Mesothelial cell of epicardium (in vitro differentiated cells): ENCODE measurements at regions not wholly inside any gene's neighbourhood (a gene's known extent, or its start where the extent isn't known, plus 50 kb on each side); places are given as distances from the start of the nearest gene placed in this dataset.

Experiments
- DNase-seq, 2 experiments: peaks; one replicate each; pipeline ENCODE4 v3.0.0; 2021; ENCODE audit warnings: low spot score in 2 of 2; ENCODE audit not compliant: unreplicated experiment in 2 of 2
- H3K27ac Mint-ChIP-seq: 2 replicates; pipeline ENCODE4 v1.8.0; 2021; ENCODE audit warnings: mixed read lengths
- H3K27me3 Mint-ChIP-seq: 2 replicates; pipeline ENCODE4 v1.8.0; 2021; ENCODE audit warnings: low read depth, mixed read lengths
- H3K36me3 Mint-ChIP-seq: 2 replicates; pipeline ENCODE4 v1.8.0; 2021; ENCODE audit warnings: mixed read lengths
- H3K4me1 Mint-ChIP-seq: 2 replicates; pipeline ENCODE4 v1.8.0; 2021; ENCODE audit warnings: mixed read lengths
- H3K4me3 Mint-ChIP-seq: 2 replicates; pipeline ENCODE4 v1.8.0; 2021; ENCODE audit warnings: mild to moderate bottlenecking, moderate library complexity, mixed read lengths
- H3K9me3 Mint-ChIP-seq: 2 replicates; pipeline ENCODE4 v1.8.0; 2021; ENCODE audit warnings: mixed read lengths
- TF ChIP-seq, protein P1 (sequence below): fragments of 200-600 bp; sonication (generic); IDR thresholded peaks from one replicate; pipeline ENCODE4 v1.5.0; 2021; ENCODE audit warnings: antibody characterized with exemption; ENCODE audit not compliant: unreplicated experiment

DNA sequence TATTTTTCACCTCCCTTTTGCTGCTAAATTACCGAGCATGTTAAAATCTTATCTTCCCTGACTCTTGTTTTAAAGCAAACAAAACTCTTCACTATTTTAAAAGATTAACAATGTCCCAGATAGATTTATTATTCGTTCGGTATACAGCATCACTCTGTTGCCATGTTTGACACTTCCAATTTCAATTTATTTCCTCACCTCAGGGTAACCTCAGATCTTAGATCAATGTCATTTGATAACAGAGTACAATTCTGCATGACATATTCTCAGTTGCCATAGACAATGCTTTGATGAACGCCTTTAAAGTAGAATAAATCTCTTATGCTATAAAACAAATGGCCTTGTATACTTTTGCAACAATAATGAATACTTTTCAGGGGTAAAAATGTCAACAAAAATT, 1078.1 kb upstream of the IGFBP7 start:
- Mint-ChIP-seq H3K9me3 (peaks cover 33% of the 10 kb centered on the region), H3K27ac (no peak overlapping the region), H3K4me1 (peaks cover 3% of the 10 kb centered on the region), H3K36me3 (peaks cover 7% of the 10 kb centered on the region), H3K4me3 (no peak overlapping the region), H3K27me3 (no peaks in the 10 kb centered on the region)
- no peak for DNase-seq
- TF ChIP-seq, protein P1, sequence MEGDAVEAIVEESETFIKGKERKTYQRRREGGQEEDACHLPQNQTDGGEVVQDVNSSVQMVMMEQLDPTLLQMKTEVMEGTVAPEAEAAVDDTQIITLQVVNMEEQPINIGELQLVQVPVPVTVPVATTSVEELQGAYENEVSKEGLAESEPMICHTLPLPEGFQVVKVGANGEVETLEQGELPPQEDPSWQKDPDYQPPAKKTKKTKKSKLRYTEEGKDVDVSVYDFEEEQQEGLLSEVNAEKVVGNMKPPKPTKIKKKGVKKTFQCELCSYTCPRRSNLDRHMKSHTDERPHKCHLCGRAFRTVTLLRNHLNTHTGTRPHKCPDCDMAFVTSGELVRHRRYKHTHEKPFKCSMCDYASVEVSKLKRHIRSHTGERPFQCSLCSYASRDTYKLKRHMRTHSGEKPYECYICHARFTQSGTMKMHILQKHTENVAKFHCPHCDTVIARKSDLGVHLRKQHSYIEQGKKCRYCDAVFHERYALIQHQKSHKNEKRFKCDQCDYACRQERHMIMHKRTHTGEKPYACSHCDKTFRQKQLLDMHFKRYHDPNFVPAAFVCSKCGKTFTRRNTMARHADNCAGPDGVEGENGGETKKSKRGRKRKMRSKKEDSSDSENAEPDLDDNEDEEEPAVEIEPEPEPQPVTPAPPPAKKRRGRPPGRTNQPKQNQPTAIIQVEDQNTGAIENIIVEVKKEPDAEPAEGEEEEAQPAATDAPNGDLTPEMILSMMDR, result no peak

DNA sequence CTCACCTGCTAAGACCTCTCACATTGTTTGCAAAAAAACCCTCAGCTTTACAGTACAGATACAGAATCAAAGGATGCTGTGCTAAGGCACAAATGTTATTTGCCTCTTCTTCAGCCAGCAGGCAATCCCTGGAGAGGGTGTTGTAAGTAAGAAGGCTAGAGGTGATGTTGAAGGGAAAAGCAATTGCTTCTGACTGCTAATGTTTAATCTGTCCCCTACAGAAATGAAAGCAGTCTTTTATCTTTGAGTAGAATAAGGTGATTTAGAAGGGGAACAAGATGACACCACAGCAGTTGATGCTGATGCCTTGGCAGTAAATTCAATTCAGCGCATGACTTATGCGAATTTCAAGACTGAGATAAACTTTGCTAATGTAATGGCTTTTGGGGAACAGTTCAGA, 1064.8 kb upstream of the IGFBP7 start:
- Mint-ChIP-seq H3K9me3 (peaks cover 7% of the 10 kb centered on the region), H3K4me1 (peaks cover 12% of the 10 kb centered on the region), H3K27me3 (no peaks in the 10 kb centered on the region), H3K4me3 (no peak overlapping the region), H3K27ac (no peak overlapping the region), H3K36me3 (peaks cover 2% of the 10 kb centered on the region)
- no peak for DNase-seq
- TF ChIP-seq, protein P1, result no peak

DNA sequence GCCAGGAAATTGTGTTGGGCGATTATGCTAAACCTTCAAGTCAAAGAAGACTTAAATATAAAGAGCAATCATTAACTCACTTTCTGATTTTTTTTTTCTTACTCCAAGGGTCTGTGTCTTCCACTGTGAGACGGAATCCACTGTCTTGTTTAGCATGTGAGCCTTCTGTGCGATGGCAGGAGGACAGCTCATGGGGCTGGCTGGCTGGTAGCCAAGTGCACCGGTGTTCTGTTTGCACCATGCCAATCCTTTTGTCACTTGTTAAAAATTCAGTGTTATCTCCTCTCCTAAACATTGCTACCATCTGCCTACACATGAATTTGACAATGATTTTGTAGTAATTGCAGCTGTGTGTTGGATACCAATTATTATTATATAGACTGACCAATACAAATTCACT, 1056.3 kb upstream of the IGFBP7 start:
- H3K9me3 Mint-ChIP-seq, result peaks cover 10% of the 10 kb centered on the region
- H3K4me3 Mint-ChIP-seq, result no peak overlapping the region
- H3K4me1 Mint-ChIP-seq, result peaks cover 21% of the 10 kb centered on the region
- H3K36me3 Mint-ChIP-seq, result peaks cover under 1% of the 10 kb centered on the region
- no peaks in the 10 kb centered on the region for H3K27me3 Mint-ChIP-seq
- H3K27ac Mint-ChIP-seq, result no peak overlapping the region
- DNase-seq, result no peak
- TF ChIP-seq, protein P1, result no peak

DNA sequence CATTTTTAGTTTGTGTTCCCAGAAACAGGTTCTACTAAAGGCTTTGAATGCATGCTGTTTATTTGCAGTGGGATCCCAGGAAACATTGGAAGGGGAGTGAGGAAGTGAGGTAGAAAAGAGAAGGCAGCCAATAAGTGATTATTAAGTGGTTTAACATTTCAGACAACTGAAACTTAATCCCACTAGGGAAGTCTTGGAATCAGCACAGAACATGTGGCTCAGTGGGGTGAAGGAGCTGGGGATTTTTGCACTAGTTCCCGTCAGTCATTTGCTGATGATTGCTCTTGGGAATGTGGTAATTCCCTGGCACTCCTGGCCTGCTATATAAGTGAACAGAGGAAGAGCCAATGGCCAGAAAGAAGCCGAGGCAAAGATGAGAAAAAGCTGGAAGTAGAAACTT, 1053.0 kb upstream of the IGFBP7 start:
- H3K27me3 Mint-ChIP-seq, result no peaks in the 10 kb centered on the region
- H3K27ac Mint-ChIP-seq, result peak overlapping the region; percentile 31
- TF ChIP-seq, protein P1, result no peak
- no peak for DNase-seq
- no peak overlapping the region for H3K4me3 Mint-ChIP-seq
- peaks cover 20% of the 10 kb centered on the region for H3K4me1 Mint-ChIP-seq
- no peaks in the 10 kb centered on the region for H3K36me3 Mint-ChIP-seq
- H3K9me3 Mint-ChIP-seq, result no peaks in the 10 kb centered on the region

DNA sequence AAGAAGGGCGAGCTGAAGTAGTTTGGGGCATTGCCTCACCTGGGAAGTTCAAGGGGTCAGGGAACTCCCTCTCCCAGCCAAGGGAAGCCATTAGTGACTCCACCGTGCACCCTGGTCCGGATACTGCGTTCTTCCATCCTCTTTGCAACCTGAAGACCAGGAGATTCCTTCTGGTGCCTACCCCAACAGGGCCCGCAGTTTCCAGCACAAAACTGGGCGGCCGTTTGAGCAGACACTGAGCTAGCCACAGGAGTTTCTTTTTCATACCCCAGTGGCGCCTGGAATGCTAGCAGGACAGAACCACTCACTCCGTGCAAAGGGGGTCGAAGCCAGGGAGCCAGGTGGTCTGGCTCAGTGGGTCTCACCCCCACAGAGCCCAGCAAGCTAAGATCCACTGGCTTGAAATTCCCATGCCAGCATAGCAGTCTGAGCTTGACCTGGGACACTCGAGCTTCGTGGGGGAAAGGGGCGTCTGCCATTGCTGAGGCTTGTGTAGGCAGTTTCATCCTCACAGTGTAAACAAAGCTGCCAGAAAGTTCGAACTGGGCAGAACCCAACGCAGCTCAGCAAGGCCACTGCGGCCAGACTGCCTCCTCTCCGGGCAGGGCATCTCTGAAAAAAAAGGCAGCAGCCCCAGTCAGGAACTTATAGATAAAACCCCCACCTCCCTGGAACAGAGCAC, 1039.4 kb upstream of the IGFBP7 start:
- H3K9me3 Mint-ChIP-seq, result peaks cover 44% of the 10 kb centered on the region
- no peak overlapping the region for H3K4me3 Mint-ChIP-seq
- no peak for DNase-seq
- H3K4me1 Mint-ChIP-seq, result no peaks in the 10 kb centered on the region
- H3K36me3 Mint-ChIP-seq, result peaks cover 3% of the 10 kb centered on the region
- H3K27ac Mint-ChIP-seq, result no peak overlapping the region
- H3K27me3 Mint-ChIP-seq, result no peaks in the 10 kb centered on the region
- TF ChIP-seq, protein P1, result no peak

DNA sequence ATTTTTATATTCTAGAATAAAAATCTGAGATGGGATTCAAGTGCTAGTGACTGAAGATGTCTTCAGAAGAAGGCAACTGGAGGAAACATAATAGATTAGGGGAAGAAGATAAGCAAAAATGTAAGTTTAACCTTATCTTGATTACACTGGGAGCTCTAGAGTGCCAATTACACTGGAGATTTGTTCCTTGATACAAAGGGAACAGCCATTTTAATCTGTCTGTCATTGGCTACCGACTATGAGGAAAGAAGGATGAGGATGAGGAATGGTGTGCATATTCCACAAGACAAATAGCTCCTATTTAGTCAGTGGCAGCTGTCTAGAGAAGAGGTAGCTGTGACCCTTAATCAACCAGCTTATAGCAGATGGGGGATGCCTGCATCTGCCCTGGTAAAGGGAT, 1034.5 kb upstream of the IGFBP7 start:
- Mint-ChIP-seq H3K27me3 (no peaks in the 10 kb centered on the region), H3K4me3 (no peak overlapping the region), H3K36me3 (no peaks in the 10 kb centered on the region), H3K9me3 (peaks cover 9% of the 10 kb centered on the region), H3K27ac (no peak overlapping the region), H3K4me1 (peaks cover 2% of the 10 kb centered on the region)
- TF ChIP-seq, protein P1, result no peak
- DNase-seq, result no peak
